NCI-H510A (cell line): ENCODE measurements at regions not wholly inside any gene's neighbourhood (a gene's known extent, or its start where the extent isn't known, plus 50 kb on each side); places are given as distances from the start of the nearest gene placed in this dataset.
"Not testable (repeated sequence)": the region's sequence is repeated elsewhere in the genome, so short reads cannot be mapped to it uniquely, and the experiment has no call there.

Experiments
- DNase-seq: peaks from one replicate; lab custom pipeline; 2025; lab: John Stamatoyannopoulos, UW

DNA sequence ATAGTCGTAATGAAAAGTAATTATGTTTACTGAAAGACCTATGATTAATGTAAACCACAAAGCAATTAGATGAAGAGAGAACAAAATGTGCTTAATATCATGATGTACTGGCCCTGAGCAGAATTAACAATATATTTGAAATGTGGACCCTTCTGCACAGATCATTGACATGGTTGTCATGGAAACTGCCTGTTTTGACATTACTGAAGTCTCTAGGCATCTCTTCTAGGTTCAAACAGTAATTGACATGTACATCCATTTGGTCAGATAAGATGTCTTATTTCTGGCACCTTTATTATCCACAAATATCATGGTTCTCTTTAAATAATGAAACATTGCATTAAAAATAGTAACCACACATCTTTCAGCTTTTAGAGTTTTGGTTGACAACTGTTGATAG lies 251.7 kb upstream of the GNPDA2 start:
- DNase-seq = no peak

GRCh38 chr4:44965435-44966095 lies 239.2 kb upstream of the GNPDA2 start:
- DNase-seq = no peak

DNA sequence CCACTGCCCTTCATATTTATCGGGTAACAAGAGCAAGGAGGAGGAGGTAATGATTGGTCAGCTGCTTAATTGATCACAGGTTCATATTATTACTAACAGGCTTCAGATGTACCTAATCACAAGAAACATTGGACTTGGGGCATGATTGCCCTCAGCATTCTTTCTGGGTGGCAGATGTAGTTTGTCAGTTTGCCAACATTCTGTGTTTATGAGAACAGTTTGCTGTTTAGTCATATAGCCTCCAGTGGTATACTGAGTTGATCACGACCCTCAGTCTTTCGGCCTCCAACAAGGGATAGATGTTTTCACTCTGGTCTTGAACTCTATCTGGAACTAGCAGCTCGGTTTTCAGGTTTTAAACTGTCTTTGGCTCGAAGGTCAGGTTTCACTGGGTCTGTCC lies 237.7 kb upstream of the GNPDA2 start:
- not testable (repeated sequence) for DNase-seq

DNA sequence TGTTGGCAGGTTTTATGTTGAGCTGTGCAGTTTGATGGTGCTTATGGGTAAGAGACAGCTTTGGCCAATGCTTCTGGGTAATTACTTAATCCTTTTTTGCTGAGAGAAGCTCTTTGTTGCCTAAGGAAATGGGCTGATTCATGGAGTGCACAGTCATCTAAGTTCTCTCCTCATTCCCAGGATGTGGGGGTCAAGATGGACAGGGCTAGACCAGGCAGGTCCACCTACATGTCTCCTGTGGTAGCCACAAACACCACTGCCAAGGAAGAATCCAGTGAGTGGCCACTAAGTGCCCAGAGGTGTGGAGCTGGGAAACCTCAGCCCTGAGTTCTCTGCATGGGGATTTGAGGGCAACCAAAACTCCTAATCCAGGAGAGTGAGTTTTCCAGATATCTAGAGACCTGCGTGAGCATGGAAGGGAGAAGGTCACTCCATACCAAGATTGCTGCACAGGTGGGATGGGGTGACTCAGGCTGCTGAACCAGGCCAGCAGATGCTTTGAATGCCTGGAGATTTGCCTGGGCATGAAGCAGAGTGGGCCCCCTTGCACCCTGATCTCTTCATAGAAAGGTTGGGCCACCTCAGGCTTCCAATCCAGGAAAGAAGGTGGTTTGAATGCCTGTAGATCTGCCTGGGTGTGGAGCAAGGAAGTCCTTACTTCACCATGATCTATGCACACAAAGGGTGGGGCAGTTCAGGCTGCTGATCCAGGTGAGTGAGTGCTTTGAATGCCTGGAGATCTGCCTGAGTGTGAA lies 234.8 kb upstream of the GNPDA2 start:
- DNase-seq = no peak

DNA sequence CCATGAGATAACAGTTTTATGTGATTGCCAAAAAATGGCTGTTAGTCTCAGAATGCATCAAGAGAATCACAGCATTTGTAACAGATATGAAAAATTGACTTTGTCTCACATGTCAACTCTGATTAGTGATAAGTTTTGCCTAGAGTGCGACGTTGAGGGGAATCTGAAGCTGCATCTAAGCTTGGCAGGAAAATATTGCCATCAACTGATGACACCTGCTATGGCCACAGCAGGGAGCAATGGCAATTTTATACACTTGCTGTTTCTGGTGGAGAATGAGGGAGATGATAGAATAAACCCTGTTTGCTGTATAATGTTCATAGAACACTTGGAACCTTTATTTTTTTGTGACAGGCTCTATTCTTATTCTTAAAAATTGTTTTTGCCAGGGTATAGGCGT lies 205.4 kb upstream of the GNPDA2 start:
- no peak for DNase-seq

GRCh38 chr4:44928785-44929184 lies 202.4 kb upstream of the GNPDA2 start:
- no peak for DNase-seq

GRCh38 chr4:44927399-44928380 lies 201.3 kb upstream of the GNPDA2 start:
- no peak for DNase-seq

- no peak for DNase-seq
Measured at GRCh38 chr4:44916411-44916810, 190.1 kb upstream of the GNPDA2 start.

GRCh38 chr4:44914748-44915147 lies 188.4 kb upstream of the GNPDA2 start:
- no peak for DNase-seq

DNA sequence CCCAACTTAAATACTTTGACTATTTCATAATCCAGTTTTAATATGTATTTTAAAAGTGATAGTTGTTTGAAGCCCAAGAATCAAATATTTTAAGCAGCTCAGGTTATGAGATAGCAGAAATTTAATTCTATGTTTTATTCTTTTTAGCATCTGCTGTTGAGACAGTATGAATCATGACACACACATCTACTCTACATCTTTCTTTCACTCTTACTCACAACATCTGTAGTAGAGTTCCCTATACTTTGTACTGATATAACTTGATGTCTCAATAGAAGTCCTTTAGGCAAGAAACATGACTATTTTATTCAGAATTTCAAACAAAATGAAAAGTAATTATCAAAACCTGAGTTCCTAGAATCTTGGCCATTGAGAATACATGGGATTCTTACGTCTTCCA lies 187.9 kb upstream of the GNPDA2 start:
- DNase-seq = no peak

- no peak for DNase-seq
Measured at GRCh38 chr4:44912980-44913379, 186.6 kb upstream of the GNPDA2 start.

GRCh38 chr4:44908565-44908964 lies 182.2 kb upstream of the GNPDA2 start:
- no peak for DNase-seq

- no peak for DNase-seq
Measured at GRCh38 chr4:44872246-44872645, 145.9 kb upstream of the GNPDA2 start.

DNA sequence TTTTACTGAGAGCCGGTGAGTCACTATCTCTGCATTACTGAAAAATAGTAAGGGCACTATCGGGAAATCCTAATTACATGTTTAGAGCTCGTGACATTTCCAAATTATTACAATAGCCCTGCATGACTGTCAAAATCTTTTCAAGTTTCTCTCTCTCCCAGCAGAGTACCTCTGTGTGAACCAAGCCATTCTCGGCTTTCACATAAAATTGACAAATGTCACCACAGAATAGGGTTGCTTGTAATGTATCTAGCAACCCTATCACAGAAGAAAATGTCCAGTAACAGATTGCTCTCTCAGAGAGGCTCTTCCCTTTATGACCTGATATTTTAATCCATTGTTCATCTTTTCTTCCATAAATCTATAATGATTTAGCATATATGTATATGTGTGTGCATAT lies 144.8 kb upstream of the GNPDA2 start:
- DNase-seq = no peak

- no peak for DNase-seq
Measured at GRCh38 chr4:44869985-44870384, 143.6 kb upstream of the GNPDA2 start.

DNA sequence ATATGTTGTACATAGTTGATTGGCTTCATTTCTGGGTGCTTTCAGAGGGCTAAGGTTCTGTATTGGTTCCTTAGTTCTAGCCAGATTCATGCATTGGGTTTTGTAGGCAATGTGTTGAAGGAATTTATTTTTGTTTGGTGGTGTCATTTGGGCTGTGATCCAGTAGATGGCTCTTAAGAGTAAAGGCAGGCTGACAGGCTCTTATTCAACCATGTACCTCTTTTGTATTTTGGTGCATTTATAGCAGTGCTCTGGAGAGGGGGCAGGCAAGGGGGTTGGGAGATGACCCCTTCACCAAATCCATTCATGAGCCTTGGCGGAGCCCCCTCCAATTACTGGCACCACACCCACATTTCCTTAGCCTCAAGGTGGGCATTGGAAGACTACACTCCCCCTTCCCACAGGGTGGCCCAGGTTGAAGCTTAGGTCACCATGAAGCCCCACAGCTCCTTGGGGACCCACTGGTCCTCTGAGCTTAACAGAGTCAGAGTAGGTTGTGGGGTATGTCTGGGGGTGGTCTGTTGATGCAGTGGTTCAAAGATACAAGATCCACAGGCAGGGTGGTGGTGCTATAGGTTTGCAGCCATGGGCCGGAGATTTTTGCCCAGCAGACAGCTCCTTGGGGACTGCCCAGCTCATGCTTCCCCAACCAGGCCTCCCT lies 143.0 kb upstream of the GNPDA2 start:
- DNase-seq = no peak

DNA sequence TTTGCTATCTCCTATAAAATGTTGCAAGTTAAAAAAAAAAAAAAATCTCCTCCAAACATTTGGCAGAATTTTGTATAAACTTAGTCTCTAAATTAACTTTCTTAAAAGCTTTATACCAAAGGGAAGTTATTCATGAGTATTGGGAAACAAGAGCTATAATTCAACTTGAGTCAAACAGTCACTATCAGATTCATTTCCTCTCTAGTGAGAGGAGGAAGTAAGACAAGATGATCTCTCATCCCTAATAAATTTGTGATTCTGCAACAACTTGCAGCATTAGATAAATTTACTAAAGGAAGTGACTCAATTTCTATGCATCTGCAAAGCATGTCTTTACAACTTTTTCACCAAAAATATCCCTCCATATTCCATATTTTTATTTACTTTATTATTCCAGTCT lies 135.4 kb upstream of the GNPDA2 start:
- no peak for DNase-seq

- DNase-seq = no peak
Measured at GRCh38 chr4:44859477-44859876, 133.1 kb upstream of the GNPDA2 start.

- DNase-seq = no peak
Measured at GRCh38 chr4:44848466-44848865, 122.1 kb upstream of the GNPDA2 start.

DNA sequence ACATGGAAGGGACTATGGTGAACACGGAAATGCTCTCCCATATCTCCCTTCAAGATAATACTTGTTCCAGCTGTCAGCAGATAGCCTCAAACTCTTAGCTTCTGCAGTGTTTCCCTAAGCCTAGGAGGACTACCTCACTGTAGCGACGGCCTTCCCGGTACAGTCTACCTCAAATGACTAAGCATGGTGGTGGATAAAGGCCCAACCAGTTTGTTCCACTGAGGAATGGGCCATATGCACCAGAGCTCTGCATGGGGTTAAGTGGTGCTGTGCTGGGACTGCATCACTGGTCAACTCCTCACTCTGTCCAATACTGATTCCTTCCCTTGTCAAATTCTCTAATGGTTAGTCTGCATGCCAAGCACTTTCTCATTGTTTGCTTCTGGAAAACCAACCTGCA lies 119.6 kb upstream of the GNPDA2 start:
- no peak for DNase-seq

DNA sequence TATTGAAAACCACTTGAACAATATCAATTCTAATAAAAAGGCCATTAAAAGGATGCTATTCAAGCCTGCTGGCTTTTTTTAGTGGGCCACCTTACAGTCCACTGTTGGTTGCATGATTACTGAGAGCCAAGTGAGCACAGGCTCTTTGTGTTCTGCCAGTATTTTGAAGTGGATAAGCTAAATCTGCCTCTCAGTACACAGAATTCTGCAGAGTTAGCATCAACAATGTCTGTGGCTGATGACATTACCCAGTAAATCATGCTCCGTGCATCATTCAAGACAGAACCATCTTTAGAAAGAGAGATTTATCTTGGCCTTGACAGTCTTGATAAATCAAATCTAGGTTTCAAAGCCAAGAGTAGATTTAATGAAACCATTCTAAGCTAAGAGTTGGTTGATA lies 119.0 kb upstream of the GNPDA2 start:
- no peak for DNase-seq

GRCh38 chr4:44842531-44842930 lies 116.2 kb upstream of the GNPDA2 start:
- no peak for DNase-seq
